ENCODE measurements at regions not wholly inside any gene's neighbourhood (a gene's known extent, or its start where the extent isn't known, plus 50 kb on each side); places are given as distances from the start of the nearest gene placed in this dataset.

GRCh38 chr2:139872032-139872431 lies 1091.8 kb upstream of the NXPH2 start:
- Histone ChIP-seq H3K9me3 (no peaks in the 10 kb centered on the region), H3K4me3 (no peak overlapping the region), H3K27ac (no peak overlapping the region), H3K27me3 (no peaks in the 10 kb centered on the region), H3K36me3 (no peaks in the 10 kb centered on the region), H3K4me1 (no peaks in the 10 kb centered on the region)
- 87 to 90% methylated on average over 5 to 8 of the region's 8 CpGs for WGBS, 2 donors (ENCODE audit: low coverage in 1 of 2)
- no peak for TF ChIP-seq POLR2AphosphoS5 (IDR thresholded peaks at IDR 0.05)
- TF ChIP-seq EP300 (IDR thresholded peaks at IDR 0.05) = no peak
- no peak for TF ChIP-seq POLR2A (IDR thresholded peaks at IDR 0.05)
- no peak for TF ChIP-seq CTCF (IDR thresholded peaks at IDR 0.05)
- no peak for ATAC-seq

GRCh38 chr2:139867601-139868226 lies 1087.5 kb upstream of the NXPH2 start:
- no peak for ATAC-seq
- Histone ChIP-seq H3K27me3 (no peaks in the 10 kb centered on the region), H3K4me3 (no peak overlapping the region), H3K27ac (no peak overlapping the region), H3K36me3 (no peaks in the 10 kb centered on the region), H3K9me3 (peaks cover 0 to 12% (median 0%) of the 10 kb centered on the region in 3 donors), H3K4me1 (no peaks in the 10 kb centered on the region)
- no peak for TF ChIP-seq POLR2A (IDR thresholded peaks at IDR 0.05)
- TF ChIP-seq CTCF (IDR thresholded peaks at IDR 0.05) = no peak
- TF ChIP-seq POLR2AphosphoS5 (IDR thresholded peaks at IDR 0.05) = no peak
- TF ChIP-seq EP300 (IDR thresholded peaks at IDR 0.05) = no peak
- WGBS, 2 donors (ENCODE audit: low coverage in 1 of 2) = 83% methylated on average over 2 of the region's 2 CpGs

GRCh38 chr2:139864821-139865302 lies 1084.7 kb upstream of the NXPH2 start:
- no peaks in the 10 kb centered on the region for H3K36me3 ChIP-seq
- H3K27ac ChIP-seq = no peak overlapping the region
- TF ChIP-seq POLR2AphosphoS5 (IDR thresholded peaks at IDR 0.05) = no peak
- TF ChIP-seq EP300 (IDR thresholded peaks at IDR 0.05) = no peak
- TF ChIP-seq POLR2A (IDR thresholded peaks at IDR 0.05) = no peak
- no peak for TF ChIP-seq CTCF (IDR thresholded peaks at IDR 0.05)
- no peak for ATAC-seq
- WGBS, 2 donors (ENCODE audit: low coverage in 1 of 2) = 67 to 70% methylated on average over 3 to 6 of the region's 6 CpGs
- no peak overlapping the region for H3K4me3 ChIP-seq
- H3K4me1 ChIP-seq = no peaks in the 10 kb centered on the region
- peaks cover 0 to 12% (median 0%) of the 10 kb centered on the region in 3 donors for H3K9me3 ChIP-seq
- no peaks in the 10 kb centered on the region for H3K27me3 ChIP-seq

GRCh38 chr2:139854769-139855483 lies 1074.7 kb upstream of the NXPH2 start:
- no peaks in the 10 kb centered on the region for H3K36me3 ChIP-seq
- TF ChIP-seq EP300 (IDR thresholded peaks at IDR 0.05) = no peak
- no peak for TF ChIP-seq POLR2A (IDR thresholded peaks at IDR 0.05)
- TF ChIP-seq CTCF (IDR thresholded peaks at IDR 0.05) = no peak
- TF ChIP-seq POLR2AphosphoS5 (IDR thresholded peaks at IDR 0.05) = no peak
- no peaks in the 10 kb centered on the region for H3K4me1 ChIP-seq
- no peak overlapping the region for H3K27ac ChIP-seq
- WGBS, 2 donors (ENCODE audit: low coverage in 1 of 2) = 72 to 77% methylated on average over 2 to 3 of the region's 3 CpGs
- H3K27me3 ChIP-seq = no peaks in the 10 kb centered on the region
- peaks cover 0 to 4% (median 0%) of the 10 kb centered on the region in 3 donors for H3K9me3 ChIP-seq
- no peak overlapping the region for H3K4me3 ChIP-seq
- no peak for ATAC-seq

All from gastroesophageal sphincter (tissue), 4 donors.